ENCODE measurements at regions not wholly inside any gene's neighbourhood (a gene's known extent, or its start where the extent isn't known, plus 50 kb on each side); places are given as distances from the start of the nearest gene placed in this dataset.

GRCh38 chr1:29851691-29852090, 615.4 kb downstream of the PTPRU start (continued):
- TF ChIP-seq SMAD1 (IDR thresholded peaks at IDR 0.05; ENCODE audit: low read depth, partially characterized antibody) (no peak), E2F8 (IDR thresholded peaks at IDR 0.05; ENCODE audit: low read depth, partially characterized antibody) (no peak)

GRCh38 chr1:29849991-29850757, 613.9 kb downstream of the PTPRU start:
- Histone ChIP-seq H3K9ac (ENCODE audit: control insufficient read depth, insufficient read depth, low read length) (no peak overlapping the region), H3K4me2 (ENCODE audit: control insufficient read depth, insufficient read depth) (no peak overlapping the region), H3K9me3 (replicated peaks; ENCODE audit: control insufficient read depth, insufficient read depth, low read length) (no peaks in the 10 kb centered on the region), H3K4me1 (ENCODE audit: control insufficient read depth, insufficient read depth, low read length) (no peaks in the 10 kb centered on the region), H2AFZ (ENCODE audit: control insufficient read depth, low read depth, low read length) (no peak overlapping the region), H3K27ac (ENCODE audit: control insufficient read depth, insufficient read depth) (no peak overlapping the region), H3K4me3 (no peak overlapping the region), H3K27me3 (replicated peaks in 1 of 2; ENCODE audit: control insufficient read depth in 2 of 2, insufficient read depth in 2 of 2, low read length in 1 of 2) (no peaks in the 10 kb centered on the region; a peak in 2 of 4 replicates), H3K79me2 (ENCODE audit: control insufficient read depth, insufficient read depth, low read length) (no peaks in the 10 kb centered on the region), H4K20me1 (ENCODE audit: control insufficient read depth, insufficient read depth) (no peaks in the 10 kb centered on the region), H3K36me3 (ENCODE audit: control insufficient read depth in 2 of 2, insufficient read depth in 2 of 2, low read length in 1 of 2) (no peaks in the 10 kb centered on the region)
- BruUV-seq (replicated peaks): no TSS peak
- ATAC-seq: no peak
- FAIRE-seq: no peak
- no peak for TF ChIP-seq HCFC1 (IDR thresholded peaks at IDR 0.05; ENCODE audit: low read length)
- no peak for TF ChIP-seq SMAD5 (IDR thresholded peaks at IDR 0.05; ENCODE audit: low read depth)
- TF ChIP-seq ZZZ3 (IDR thresholded peaks at IDR 0.05; ENCODE audit: control insufficient read depth, insufficient read length, low read depth): no peak
- TF ChIP-seq BACH1 (IDR thresholded peaks at IDR 0.05; ENCODE audit: borderline replicate concordance): no peak
- no peak for TF ChIP-seq ZBED1 (IDR thresholded peaks at IDR 0.05; ENCODE audit: borderline replicate concordance)
- TF ChIP-seq ELK1 (IDR thresholded peaks at IDR 0.05; ENCODE audit: low read depth, low read length): no peak
- no peak for TF ChIP-seq IKZF2 (IDR thresholded peaks at IDR 0.05)
- TF ChIP-seq IRF4 (IDR thresholded peaks at IDR 0.05; ENCODE audit: low read depth, low read length): no peak
- TF ChIP-seq E4F1 (IDR thresholded peaks at IDR 0.05; ENCODE audit: borderline replicate concordance, partially characterized antibody): no peak
- RAD21 ChIA-PET (ENCODE audit: unreplicated experiment): no interaction called here
- WGBS (ENCODE audit: insufficient coverage, insufficient replicate concordance, low lambda C conversion rate, missing lambda C conversion rate): 29% methylated on average over 14 of the region's 14 CpGs
- POLR2A ChIA-PET: no interaction called here
- intact Hi-C loops (cut with micrococcal nuclease; ENCODE audit: unreplicated experiment) (loop anchor here (2.0 kb wide), 2 partner anchors 337 to 613 kb away; partner anchors contain the start of gene PTPRU), in situ Hi-C loops (cut with MboI) (loop anchor here (10.0 kb wide), 1 partner anchor 605 kb away; no protein-coding TSS in a partner anchor)
- CTCF ChIA-PET: interaction anchor here (2.8 kb wide), 1 partner anchor 58 kb away, joined by 9 read pairs; no protein-coding TSS in a partner anchor
- SMC1A ChIA-PET (ENCODE audit: uncharacterized antibody, unreplicated experiment): interaction anchor here (0.6 to 0.8 kb wide), 2 partner anchors 619 to 1316 kb away, joined by 3 read pairs; partner anchors contain the start of gene MECR
- no peak for DNase-seq (ENCODE audit: low read depth, low spot score)
